ENCODE measurements at regions not wholly inside any gene's neighbourhood (a gene's known extent, or its start where the extent isn't known, plus 50 kb on each side); places are given as distances from the start of the nearest gene placed in this dataset.

DNA sequence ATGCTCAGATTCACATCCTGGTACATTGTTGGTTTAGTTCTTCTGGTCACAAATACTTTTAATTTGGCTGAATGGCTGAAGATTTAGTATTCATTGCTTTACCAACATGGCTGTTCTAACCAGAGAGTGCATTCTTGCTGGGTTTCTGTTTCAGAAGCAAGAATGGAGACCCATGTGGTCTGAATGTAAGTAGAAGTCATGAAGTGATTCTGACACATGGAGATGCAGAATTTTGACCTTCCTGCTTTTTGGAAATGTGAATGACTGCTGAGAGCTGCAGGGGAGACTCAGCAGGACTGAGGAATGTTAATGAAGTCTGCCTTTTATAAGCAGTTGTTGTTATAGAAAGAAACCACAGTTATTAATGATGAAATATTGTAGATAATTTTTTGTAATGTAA, 576.1 kb upstream of the MARCKS start:
- Histone ChIP-seq H3K4me3 (ENCODE audit: low read length) (no peak overlapping the region), H3K4me1 (ENCODE audit: insufficient read depth, low read length) (no peaks in the 10 kb centered on the region), H3K27me3 (ENCODE audit: insufficient read depth, low read length) (no peaks in the 10 kb centered on the region), H3K9me3 (ENCODE audit: low read depth, low read length) (no peaks in the 10 kb centered on the region)

DNA sequence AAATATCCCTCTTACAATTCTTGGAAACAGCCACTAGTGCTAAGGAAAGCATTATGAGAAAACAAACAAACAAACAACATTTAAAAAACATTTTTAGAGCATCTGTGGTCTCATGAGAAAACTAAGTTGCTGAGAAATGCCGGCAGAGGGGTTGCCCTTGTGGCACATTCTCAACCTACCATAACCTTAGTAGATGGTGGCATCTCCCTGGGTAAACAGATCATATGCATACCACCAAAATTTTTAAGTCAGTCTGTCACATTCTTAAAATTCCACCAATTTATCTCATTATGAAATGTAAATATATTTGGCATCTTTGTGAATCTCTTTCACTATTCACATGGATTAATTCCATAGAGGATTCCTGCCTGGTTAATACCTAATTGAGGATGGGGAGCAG, 575.7 kb upstream of the MARCKS start:
- Histone ChIP-seq H3K4me1 (ENCODE audit: insufficient read depth, low read length) (no peaks in the 10 kb centered on the region), H3K4me3 (ENCODE audit: low read length) (no peak overlapping the region), H3K27me3 (ENCODE audit: insufficient read depth, low read length) (no peaks in the 10 kb centered on the region), H3K9me3 (ENCODE audit: low read depth, low read length) (no peaks in the 10 kb centered on the region)

DNA sequence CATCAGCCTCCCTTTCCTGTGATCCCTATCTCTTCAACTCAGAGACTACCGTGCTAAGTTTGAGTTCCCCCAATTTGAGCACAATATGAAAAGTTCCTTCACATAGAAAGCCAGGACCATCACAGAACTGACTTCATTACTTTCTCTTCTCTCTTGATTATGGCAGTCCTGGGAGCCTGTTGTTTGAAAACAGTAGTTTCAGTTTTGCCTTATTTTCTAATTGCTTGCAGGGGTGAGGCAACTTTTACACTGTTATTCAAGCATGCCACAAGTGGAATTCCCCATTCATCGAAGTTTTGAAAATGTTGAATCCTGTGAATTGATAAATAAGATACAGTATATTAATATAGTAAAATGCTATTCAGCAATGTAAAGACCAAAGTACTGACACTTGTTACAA, 569.7 kb upstream of the MARCKS start:
- Histone ChIP-seq H3K27me3 (ENCODE audit: insufficient read depth, low read length) (no peaks in the 10 kb centered on the region), H3K4me3 (ENCODE audit: low read length) (no peak overlapping the region), H3K4me1 (ENCODE audit: insufficient read depth, low read length) (no peaks in the 10 kb centered on the region), H3K9me3 (ENCODE audit: low read depth, low read length) (no peaks in the 10 kb centered on the region)

DNA sequence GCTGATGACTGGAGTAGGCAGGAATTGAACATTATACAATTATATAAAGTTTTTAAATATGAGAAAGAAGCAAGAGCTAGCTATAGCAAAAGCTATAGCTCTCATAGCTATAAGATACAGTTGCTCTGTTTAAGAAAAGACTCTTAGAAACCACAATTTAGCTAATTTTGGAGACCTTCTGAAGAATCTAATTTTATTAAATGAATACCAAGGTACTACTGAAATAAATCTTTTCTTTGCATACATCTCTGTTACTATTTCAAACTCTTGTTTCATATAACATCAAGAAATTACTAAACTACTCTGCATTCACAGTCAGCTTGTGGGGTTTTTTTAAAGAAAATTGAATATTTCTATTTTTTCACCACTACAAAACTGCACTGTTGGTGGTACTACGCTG, 568.7 kb upstream of the MARCKS start:
- H3K9me3 ChIP-seq (ENCODE audit: low read depth, low read length) = no peaks in the 10 kb centered on the region
- H3K4me1 ChIP-seq (ENCODE audit: insufficient read depth, low read length) = no peaks in the 10 kb centered on the region
- no peak overlapping the region for H3K4me3 ChIP-seq (ENCODE audit: low read length)

DNA sequence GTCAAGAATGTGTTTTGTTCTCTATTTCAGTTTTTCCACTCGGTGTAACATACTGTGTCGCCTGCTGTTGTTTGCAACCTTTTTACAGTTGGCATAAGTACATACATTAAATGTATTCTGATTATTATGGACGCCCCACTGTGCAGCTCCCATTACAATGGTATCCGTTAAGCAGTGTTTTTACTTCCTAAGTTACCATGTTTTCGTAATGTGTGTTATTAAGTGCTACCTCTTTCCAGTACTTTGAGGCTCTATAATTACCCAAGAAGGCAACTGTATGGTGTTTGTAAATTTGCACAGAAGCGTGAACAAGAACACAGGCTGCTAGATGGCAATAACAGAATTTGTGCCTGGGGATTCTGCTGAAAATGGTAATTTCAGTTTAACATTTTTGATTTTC, 568.0 kb upstream of the MARCKS start:
- no peaks in the 10 kb centered on the region for H3K9me3 ChIP-seq (ENCODE audit: low read depth, low read length)
- no peak overlapping the region for H3K4me3 ChIP-seq (ENCODE audit: low read length)
- no peaks in the 10 kb centered on the region for H3K27me3 ChIP-seq (ENCODE audit: insufficient read depth, low read length)
- H3K4me1 ChIP-seq (ENCODE audit: insufficient read depth, low read length) = no peaks in the 10 kb centered on the region

More for the DNA sequence above, 568.7 kb upstream of the MARCKS start:
- no peaks in the 10 kb centered on the region for H3K27me3 ChIP-seq (ENCODE audit: insufficient read depth, low read length)

DNA sequence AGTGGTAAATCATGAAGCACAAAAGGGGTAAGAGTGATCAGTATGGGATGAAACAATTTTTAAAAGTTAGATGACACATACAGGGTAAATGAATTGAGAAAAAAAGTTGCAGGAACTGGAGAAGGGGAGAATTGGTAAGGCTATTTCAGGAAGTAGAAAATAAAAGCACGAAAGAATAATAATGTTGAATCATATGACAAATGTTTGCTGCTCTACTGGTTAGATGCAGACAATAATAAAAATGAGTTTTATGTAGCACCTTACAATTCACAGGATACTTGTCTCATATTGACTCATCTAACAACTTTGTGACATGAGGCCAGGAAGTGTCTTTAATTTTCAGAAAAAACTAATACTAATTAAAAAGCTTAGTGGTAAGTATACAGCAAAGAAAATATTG, 566.5 kb upstream of the MARCKS start:
- Histone ChIP-seq H3K4me1 (ENCODE audit: insufficient read depth, low read length) (no peaks in the 10 kb centered on the region), H3K27me3 (ENCODE audit: insufficient read depth, low read length) (no peaks in the 10 kb centered on the region), H3K4me3 (ENCODE audit: low read length) (no peak overlapping the region), H3K9me3 (ENCODE audit: low read depth, low read length) (no peaks in the 10 kb centered on the region)

DNA sequence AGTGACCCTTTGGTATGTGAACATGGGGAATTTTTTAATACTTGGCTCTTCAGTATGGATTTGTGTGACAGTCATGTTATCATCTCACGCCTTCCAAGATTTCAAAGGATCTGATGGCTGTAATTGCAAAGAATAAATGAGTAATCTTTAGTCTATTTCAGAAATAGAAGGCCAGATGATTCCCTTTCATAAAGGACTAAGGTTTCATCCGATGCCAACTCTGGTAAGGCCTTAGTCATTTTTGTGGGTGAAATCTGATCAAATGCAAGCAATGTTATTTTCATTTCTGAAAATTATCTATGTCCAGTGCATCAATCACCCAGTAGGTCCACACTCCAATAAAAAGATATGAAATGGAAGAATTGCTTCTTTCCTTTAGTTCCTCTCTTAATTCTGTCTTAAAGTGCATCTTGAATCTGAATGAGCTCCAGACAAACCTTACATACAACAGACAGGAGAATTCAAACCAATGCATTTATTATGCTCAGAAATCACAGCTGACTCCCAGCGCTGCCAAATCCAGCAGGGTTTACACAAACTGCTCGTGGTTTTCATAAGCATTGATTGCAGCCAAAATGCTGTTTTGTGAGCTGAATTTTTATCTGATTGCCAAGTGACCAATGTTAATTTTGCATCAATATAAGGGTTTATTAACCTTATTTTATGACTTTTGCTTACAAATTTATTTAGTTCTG, 565.2 kb upstream of the MARCKS start:
- no peaks in the 10 kb centered on the region for H3K27me3 ChIP-seq (ENCODE audit: insufficient read depth, low read length)
- no peak overlapping the region for H3K4me3 ChIP-seq (ENCODE audit: low read length)
- no peaks in the 10 kb centered on the region for H3K9me3 ChIP-seq (ENCODE audit: low read depth, low read length)
- H3K4me1 ChIP-seq (ENCODE audit: insufficient read depth, low read length) = no peaks in the 10 kb centered on the region

DNA sequence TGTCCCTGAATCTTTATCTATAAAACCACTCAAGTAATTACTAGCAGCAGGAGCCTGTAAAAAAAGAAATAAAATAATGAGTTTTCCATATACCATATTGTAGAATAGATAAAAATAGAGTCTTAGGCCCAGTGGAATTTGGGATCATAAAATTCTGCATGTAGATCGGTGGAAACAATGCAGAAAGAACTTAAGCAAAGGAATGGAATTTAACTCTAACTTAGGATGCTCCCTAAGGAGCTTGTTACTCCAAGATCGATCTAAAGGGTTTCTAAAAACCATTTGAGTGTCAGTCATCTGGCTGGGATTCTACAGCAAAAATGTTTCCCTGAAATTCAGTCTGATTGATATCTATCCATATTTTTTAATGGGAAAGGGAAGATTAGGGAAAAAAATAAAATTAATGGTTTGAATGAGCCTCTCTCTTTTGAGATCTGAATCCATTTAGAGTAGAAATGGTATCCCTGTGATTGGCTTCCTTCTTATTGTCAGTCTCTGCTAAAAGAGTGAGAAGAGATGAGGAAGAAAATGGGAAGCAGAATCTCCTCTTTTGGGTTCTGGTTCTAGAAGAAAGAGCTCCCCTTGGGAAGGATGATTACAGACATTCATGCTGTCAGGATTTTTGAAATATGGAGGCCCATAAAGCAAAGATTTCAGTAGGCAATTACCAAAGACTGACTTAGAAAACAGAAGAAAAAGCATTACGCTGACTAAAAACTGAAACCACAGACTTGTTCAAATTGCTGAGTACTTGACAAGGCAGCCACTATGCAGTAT, 564.3 kb upstream of the MARCKS start:
- H3K27me3 ChIP-seq (ENCODE audit: insufficient read depth, low read length) = no peaks in the 10 kb centered on the region
- no peaks in the 10 kb centered on the region for H3K9me3 ChIP-seq (ENCODE audit: low read depth, low read length)
- no peak overlapping the region for H3K4me3 ChIP-seq (ENCODE audit: low read length)
- H3K4me1 ChIP-seq (ENCODE audit: insufficient read depth, low read length) = no peaks in the 10 kb centered on the region

DNA sequence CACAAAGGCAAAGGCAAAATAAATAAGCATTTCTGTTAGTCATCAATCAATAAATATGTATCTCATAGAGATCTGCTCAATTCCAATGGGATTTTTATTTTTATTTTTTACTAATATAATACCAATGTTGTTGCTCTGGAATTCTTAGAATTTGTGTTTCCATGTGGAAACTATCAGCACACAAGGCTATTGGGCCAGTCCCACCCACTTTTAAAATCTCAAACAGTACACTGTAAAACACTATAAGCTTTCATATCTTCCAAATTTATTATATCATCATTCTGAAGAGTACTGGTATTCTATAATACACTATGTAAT, 563.8 kb upstream of the MARCKS start:
- H3K4me3 ChIP-seq (ENCODE audit: low read length) = no peak overlapping the region
- H3K4me1 ChIP-seq (ENCODE audit: insufficient read depth, low read length) = no peaks in the 10 kb centered on the region
- no peaks in the 10 kb centered on the region for H3K9me3 ChIP-seq (ENCODE audit: low read depth, low read length)
- H3K27me3 ChIP-seq (ENCODE audit: insufficient read depth, low read length) = no peaks in the 10 kb centered on the region

DNA sequence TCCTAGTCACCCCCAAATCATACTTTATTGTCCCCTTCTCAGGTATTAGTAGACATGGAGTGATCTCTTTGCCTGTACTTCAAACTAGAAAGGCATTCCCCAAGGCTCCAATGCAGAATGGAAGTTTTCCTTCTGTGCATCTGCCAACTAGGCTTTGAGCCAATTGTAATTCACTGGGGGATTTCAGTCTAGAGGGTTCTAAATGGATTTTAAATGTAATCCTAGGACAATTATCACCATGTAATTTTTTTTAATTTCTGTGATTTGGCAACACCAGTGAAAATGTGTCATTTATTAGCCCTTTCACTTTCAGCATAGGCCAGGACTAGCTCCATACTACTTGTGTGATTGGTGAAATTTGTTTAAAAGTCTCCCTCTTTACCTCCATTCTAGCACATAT, 557.6 kb upstream of the MARCKS start:
- H3K4me1 ChIP-seq (ENCODE audit: insufficient read depth, low read length) = no peaks in the 10 kb centered on the region
- H3K4me3 ChIP-seq (ENCODE audit: low read length) = no peak overlapping the region
- no peaks in the 10 kb centered on the region for H3K9me3 ChIP-seq (ENCODE audit: low read depth, low read length)
- H3K27me3 ChIP-seq (ENCODE audit: insufficient read depth, low read length) = no peaks in the 10 kb centered on the region

DNA sequence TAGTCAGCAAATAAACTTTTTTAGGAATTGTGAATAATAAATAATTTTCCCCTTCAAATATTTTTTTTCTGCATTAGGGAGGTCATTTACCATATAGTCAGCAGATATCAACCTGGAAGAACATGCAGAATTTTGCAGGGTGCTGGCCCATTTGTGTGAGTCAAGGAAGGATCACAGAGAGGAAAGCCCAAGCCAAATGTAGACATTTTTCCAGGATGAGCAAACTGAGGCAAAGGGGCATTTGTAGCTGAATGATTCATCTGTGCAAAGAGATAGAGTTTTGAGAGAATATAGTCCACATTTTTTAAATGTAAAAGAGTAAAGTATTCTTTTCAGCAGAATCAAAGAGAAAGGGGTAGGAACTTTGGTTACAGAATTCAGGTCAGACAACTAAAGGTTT, 555.5 kb upstream of the MARCKS start:
- Histone ChIP-seq H3K27me3 (ENCODE audit: insufficient read depth, low read length) (no peaks in the 10 kb centered on the region), H3K4me3 (ENCODE audit: low read length) (no peak overlapping the region), H3K9me3 (ENCODE audit: low read depth, low read length) (no peaks in the 10 kb centered on the region), H3K4me1 (ENCODE audit: insufficient read depth, low read length) (no peaks in the 10 kb centered on the region)

DNA sequence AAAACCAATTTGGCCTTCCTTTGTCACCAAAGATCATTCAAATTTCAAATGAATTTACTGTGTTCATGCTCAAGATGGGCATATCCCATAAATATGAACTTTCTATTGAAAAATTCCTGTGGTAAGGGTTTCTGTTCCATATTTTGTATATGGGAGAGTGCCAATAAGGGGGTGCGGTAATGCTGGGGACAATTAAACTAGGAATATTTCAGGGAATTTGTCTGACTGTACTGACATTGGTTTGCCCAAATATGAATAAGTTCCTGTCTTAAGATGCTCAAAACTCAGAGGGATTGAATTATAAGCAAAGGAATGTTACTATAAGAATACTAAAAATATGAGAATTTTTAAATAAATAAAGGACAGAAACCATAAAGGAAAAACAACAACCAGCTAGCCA, 553.0 kb upstream of the MARCKS start:
- no peaks in the 10 kb centered on the region for H3K9me3 ChIP-seq (ENCODE audit: low read depth, low read length)
- H3K27me3 ChIP-seq (ENCODE audit: insufficient read depth, low read length) = no peaks in the 10 kb centered on the region
- H3K4me1 ChIP-seq (ENCODE audit: insufficient read depth, low read length) = no peaks in the 10 kb centered on the region
- no peak overlapping the region for H3K4me3 ChIP-seq (ENCODE audit: low read length)

DNA sequence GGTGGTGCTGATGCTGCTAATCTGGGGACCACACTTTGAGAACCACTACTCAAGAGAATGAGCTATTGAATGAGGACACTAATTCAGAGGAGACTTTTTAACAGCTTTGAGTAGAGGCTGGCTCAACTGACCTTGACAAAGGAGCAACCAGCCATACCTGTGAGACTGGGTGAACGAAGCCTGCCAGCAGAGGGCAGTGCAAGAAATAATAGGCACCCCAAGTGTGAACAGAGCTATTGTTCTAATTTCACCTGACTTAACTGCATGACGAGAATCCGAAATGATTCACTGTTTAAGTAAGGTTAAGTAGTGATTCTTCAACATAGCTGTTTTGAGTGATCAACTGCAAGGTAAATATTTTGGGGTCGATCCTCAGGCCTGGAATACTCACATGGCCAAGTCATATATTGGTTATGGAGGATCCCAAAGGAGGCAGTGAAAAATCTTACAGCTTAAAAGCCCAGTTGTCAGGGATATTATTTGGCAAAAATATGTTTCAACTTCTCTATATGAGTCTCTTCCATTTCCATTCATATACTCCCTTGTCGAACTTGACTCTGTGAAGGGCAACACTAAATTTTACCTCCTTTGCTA, 550.5 kb upstream of the MARCKS start:
- no peaks in the 10 kb centered on the region for H3K4me1 ChIP-seq (ENCODE audit: insufficient read depth, low read length)
- no peaks in the 10 kb centered on the region for H3K9me3 ChIP-seq (ENCODE audit: low read depth, low read length)
- H3K4me3 ChIP-seq (ENCODE audit: low read length) = no peak overlapping the region
- no peaks in the 10 kb centered on the region for H3K27me3 ChIP-seq (ENCODE audit: insufficient read depth, low read length)

DNA sequence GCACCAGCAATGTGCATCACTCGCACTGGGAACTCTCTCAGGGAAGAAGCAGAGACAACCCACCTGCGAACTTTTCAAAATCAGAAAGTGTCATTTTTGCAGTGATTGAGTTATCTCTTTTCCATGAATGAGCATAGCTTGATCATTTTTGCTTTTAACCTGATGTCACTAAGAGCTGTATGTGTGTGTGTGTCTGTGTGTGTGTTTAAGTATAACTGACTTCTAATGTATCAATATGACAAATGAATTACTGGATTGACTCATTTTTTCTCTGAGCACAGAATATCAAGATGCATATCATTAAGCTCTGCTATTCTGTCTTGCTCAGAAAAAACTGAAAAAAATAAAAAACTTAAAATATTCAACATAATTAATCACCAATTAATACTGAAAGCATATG, 548.9 kb upstream of the MARCKS start:
- no peaks in the 10 kb centered on the region for H3K27me3 ChIP-seq (ENCODE audit: insufficient read depth, low read length)
- no peaks in the 10 kb centered on the region for H3K9me3 ChIP-seq (ENCODE audit: low read depth, low read length)
- no peaks in the 10 kb centered on the region for H3K4me1 ChIP-seq (ENCODE audit: insufficient read depth, low read length)
- H3K4me3 ChIP-seq (ENCODE audit: low read length) = no peak overlapping the region

DNA sequence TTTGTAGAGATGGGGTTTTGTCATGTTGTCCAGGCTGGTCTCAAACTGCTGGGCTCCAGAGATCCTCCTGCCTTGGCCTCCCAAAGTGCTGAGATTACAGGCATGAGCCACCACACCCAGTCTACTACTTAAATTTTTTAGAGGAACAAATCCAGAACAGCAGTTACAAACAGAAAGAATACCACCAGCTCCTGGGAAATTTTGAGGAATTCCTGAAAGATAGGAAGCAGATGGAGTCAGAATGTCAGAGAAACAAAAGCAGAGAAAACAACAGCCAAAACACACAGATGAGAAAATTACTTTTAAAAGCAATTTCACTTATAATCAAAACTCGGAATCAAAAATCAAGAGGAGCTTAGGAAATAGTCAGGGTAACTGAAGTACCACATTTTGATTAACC, 543.3 kb upstream of the MARCKS start:
- no peak overlapping the region for H3K4me3 ChIP-seq (ENCODE audit: low read length)
- no peaks in the 10 kb centered on the region for H3K4me1 ChIP-seq (ENCODE audit: insufficient read depth, low read length)
- H3K9me3 ChIP-seq (ENCODE audit: low read depth, low read length) = no peaks in the 10 kb centered on the region
- no peaks in the 10 kb centered on the region for H3K27me3 ChIP-seq (ENCODE audit: insufficient read depth, low read length)

DNA sequence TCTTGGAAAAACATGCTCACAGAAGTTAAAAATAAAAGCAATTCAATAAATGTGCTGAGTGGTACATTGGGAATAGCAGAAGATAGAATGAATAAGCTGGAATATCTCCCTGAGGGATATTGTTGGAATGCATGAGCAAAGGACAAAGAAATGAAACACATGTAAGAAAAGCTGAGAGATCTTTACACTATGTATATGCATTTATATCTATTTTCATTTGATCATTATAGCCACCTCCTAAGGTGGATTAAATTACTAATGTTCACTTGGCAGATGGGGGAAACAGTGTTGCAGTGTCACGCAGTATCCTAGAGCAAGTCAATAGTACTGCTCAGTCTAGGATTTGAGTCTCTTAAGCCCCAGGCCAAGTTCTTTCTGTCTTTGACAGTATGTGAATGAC, 542.0 kb upstream of the MARCKS start:
- Histone ChIP-seq H3K4me3 (ENCODE audit: low read length) (no peak overlapping the region), H3K4me1 (ENCODE audit: insufficient read depth, low read length) (no peaks in the 10 kb centered on the region), H3K9me3 (ENCODE audit: low read depth, low read length) (no peaks in the 10 kb centered on the region), H3K27me3 (ENCODE audit: insufficient read depth, low read length) (no peaks in the 10 kb centered on the region)
